ENCODE measurements at regions not wholly inside any gene's neighbourhood (a gene's known extent, or its start where the extent isn't known, plus 50 kb on each side); places are given as distances from the start of the nearest gene placed in this dataset.

DNA sequence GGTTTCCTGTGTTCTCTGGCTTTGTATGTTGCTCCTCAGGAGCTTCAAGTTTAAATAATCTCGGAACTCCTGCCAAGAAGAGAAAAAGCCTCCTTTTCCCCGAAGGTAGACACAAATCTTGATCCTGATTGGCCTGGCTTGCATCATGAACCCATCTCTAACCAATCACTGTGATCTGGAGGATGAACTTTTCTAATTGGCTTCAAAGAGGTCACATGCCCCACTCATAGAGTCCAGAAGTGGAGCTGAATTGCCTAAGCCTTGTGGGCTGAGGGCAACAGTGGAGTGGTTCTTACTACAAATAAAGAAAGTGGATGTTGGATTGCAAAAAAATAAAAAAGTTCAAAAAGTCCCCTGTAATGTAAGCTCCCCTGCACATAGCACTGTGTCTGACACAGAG, 245.9 kb downstream of the MID1IP1 start:
- no peaks in the 10 kb centered on the region for H3K9me2 ChIP-seq
- POLR2A ChIA-PET: no interaction called here
- 21% methylated on average over 2 of the region's 2 CpGs for whole genome bisulfite sequencing (ENCODE audit: low lambda C conversion rate)
- no peaks in the 10 kb centered on the region for H3K9me3 ChIP-seq
- TF ChIP-seq SMC3 (IDR thresholded peaks at IDR 0.05; ENCODE audit: low read depth, low read length): no peak
- TF ChIP-seq, protein P1, sequence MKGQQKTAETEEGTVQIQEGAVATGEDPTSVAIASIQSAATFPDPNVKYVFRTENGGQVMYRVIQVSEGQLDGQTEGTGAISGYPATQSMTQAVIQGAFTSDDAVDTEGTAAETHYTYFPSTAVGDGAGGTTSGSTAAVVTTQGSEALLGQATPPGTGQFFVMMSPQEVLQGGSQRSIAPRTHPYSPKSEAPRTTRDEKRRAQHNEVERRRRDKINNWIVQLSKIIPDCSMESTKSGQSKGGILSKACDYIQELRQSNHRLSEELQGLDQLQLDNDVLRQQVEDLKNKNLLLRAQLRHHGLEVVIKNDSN (IDR thresholded peaks at IDR 0.05; ENCODE audit: borderline replicate concordance, low read depth): no peak
- TF ChIP-seq, protein P2, sequence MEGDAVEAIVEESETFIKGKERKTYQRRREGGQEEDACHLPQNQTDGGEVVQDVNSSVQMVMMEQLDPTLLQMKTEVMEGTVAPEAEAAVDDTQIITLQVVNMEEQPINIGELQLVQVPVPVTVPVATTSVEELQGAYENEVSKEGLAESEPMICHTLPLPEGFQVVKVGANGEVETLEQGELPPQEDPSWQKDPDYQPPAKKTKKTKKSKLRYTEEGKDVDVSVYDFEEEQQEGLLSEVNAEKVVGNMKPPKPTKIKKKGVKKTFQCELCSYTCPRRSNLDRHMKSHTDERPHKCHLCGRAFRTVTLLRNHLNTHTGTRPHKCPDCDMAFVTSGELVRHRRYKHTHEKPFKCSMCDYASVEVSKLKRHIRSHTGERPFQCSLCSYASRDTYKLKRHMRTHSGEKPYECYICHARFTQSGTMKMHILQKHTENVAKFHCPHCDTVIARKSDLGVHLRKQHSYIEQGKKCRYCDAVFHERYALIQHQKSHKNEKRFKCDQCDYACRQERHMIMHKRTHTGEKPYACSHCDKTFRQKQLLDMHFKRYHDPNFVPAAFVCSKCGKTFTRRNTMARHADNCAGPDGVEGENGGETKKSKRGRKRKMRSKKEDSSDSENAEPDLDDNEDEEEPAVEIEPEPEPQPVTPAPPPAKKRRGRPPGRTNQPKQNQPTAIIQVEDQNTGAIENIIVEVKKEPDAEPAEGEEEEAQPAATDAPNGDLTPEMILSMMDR (IDR thresholded peaks at IDR 0.05): no peak
- TF ChIP-seq FOXM1 (IDR thresholded peaks at IDR 0.05; ENCODE audit: low read depth): no peak
- TF ChIP-seq JUND (IDR thresholded peaks at IDR 0.05): no peak
- TF ChIP-seq RFX5 (IDR thresholded peaks at IDR 0.05; ENCODE audit: low read length): no peak
- TF ChIP-seq ELF1 (IDR thresholded peaks at IDR 0.05): no peak
- no peaks in the 10 kb centered on the region for H3K79me2 ChIP-seq (ENCODE audit: insufficient read depth)
- no peak overlapping the region for H3K9ac ChIP-seq
- H3K36me3 ChIP-seq (replicated peaks in 1 of 2; ENCODE audit: control insufficient read depth in 1 of 2, insufficient read depth in 2 of 2, low read length in 1 of 2): no peaks in the 10 kb centered on the region
- no peak overlapping the region for H3K4me3 ChIP-seq (ENCODE audit: low read depth in 2 of 2, low read length in 1 of 2)
- no peak overlapping the region for H2AFZ ChIP-seq (ENCODE audit: low read depth)
- H3F3A ChIP-seq (replicated peaks; ENCODE audit: insufficient read depth): no peaks in the 10 kb centered on the region
- no peak overlapping the region for H3K4me2 ChIP-seq
- no peaks in the 10 kb centered on the region for H4K20me1 ChIP-seq (ENCODE audit: insufficient read depth)
- CTCF ChIA-PET: interaction anchor here (1.0 to 1.1 kb wide), 2 partner anchors 18 to 61 kb away, joined by 3 read pairs; no protein-coding TSS in a partner anchor
- H3K27me3 ChIP-seq (ENCODE audit: insufficient read depth): no peaks in the 10 kb centered on the region
- H3K4me1 ChIP-seq (ENCODE audit: control insufficient read depth in 1 of 2, insufficient read depth in 2 of 2, low read depth in 1 of 2, low read length in 1 of 2): no peaks in the 10 kb centered on the region
- no peak overlapping the region for H3K27ac ChIP-seq (ENCODE audit: low read depth in 2 of 2, low read length in 1 of 2)
- DNase-seq: no peak

DNA sequence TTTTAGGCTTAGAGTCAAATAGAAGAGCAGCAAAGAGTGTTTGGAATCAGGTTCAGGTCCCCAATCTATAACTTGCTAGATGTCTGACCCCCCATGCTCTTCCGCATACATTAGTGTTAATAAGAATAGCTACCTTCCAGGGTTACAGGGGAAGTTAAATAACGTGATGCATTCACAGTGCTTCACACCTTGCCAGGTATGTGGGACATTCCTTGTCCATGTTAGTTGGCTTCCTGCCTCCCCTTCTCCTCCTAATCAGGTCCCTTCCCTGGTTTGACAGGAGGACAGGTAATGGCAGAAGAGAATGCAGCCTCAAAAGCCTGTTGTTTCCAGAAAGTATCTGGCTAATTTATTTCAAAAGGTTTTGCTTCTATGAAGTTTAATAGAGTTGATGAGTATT, 248.7 kb downstream of the MID1IP1 start:
- WGBS (ENCODE audit: low lambda C conversion rate): 31% methylated on average over 2 of the region's 2 CpGs
- POLR2A ChIA-PET: no interaction called here

More for the DNA sequence above, 248.7 kb downstream of the MID1IP1 start:
- no peaks in the 10 kb centered on the region for H3K9me2 ChIP-seq
- no peaks in the 10 kb centered on the region for H3K27me3 ChIP-seq (ENCODE audit: insufficient read depth)
- H3K4me3 ChIP-seq (ENCODE audit: low read depth in 2 of 2, low read length in 1 of 2): no peak overlapping the region
- CTCF ChIA-PET: no interaction called here
- TF ChIP-seq TAF1 (IDR thresholded peaks at IDR 0.05; ENCODE audit: borderline replicate concordance, low read depth, low read length) (no peak), FOSL2 (IDR thresholded peaks at IDR 0.05; ENCODE audit: borderline replicate concordance, low read depth) (no peak), TCF12 (IDR thresholded peaks at IDR 0.05) (no peak), RXRA (IDR thresholded peaks at IDR 0.05; ENCODE audit: borderline replicate concordance, low read depth) (no peak), TEAD4 (IDR thresholded peaks at IDR 0.05; ENCODE audit: borderline replicate concordance, insufficient read depth) (no peak), ELF1 (IDR thresholded peaks at IDR 0.05) (no peak), RFX5 (IDR thresholded peaks at IDR 0.05; ENCODE audit: low read length) (no peak), CHD2 (IDR thresholded peaks at IDR 0.05; ENCODE audit: low read length, partially characterized antibody) (no peak), EZH2phosphoT487 (IDR thresholded peaks at IDR 0.05; ENCODE audit: borderline replicate concordance, low read depth) (no peak), EP300 (IDR thresholded peaks at IDR 0.05; ENCODE audit: borderline replicate concordance in 1 of 2, low read depth in 1 of 2, low read length in 1 of 2) (no peak), SIN3A (IDR thresholded peaks at IDR 0.05; ENCODE audit: borderline replicate concordance, low read depth, low read length) (no peak), GATA2 (CRISPR knock-in tag; IDR thresholded peaks at IDR 0.05) (no peak)
- TF ChIP-seq, protein P3, sequence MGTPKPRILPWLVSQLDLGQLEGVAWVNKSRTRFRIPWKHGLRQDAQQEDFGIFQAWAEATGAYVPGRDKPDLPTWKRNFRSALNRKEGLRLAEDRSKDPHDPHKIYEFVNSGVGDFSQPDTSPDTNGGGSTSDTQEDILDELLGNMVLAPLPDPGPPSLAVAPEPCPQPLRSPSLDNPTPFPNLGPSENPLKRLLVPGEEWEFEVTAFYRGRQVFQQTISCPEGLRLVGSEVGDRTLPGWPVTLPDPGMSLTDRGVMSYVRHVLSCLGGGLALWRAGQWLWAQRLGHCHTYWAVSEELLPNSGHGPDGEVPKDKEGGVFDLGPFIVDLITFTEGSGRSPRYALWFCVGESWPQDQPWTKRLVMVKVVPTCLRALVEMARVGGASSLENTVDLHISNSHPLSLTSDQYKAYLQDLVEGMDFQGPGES (IDR thresholded peaks at IDR 0.05; ENCODE audit: low read depth, low read length): no peak
- H3K27ac ChIP-seq (ENCODE audit: low read depth in 2 of 2, low read length in 1 of 2): no peak overlapping the region
- H3K9ac ChIP-seq: no peak overlapping the region
- no peak overlapping the region for H2AFZ ChIP-seq (ENCODE audit: low read depth)
- H3K4me1 ChIP-seq (ENCODE audit: control insufficient read depth in 1 of 2, insufficient read depth in 2 of 2, low read depth in 1 of 2, low read length in 1 of 2): no peaks in the 10 kb centered on the region
- no peaks in the 10 kb centered on the region for H3K36me3 ChIP-seq (replicated peaks in 1 of 2; ENCODE audit: control insufficient read depth in 1 of 2, insufficient read depth in 2 of 2, low read length in 1 of 2)
- no peaks in the 10 kb centered on the region for H3K9me3 ChIP-seq
- no peak overlapping the region for H3K4me2 ChIP-seq
- no peak for DNase-seq
- H3F3A ChIP-seq (replicated peaks; ENCODE audit: insufficient read depth): no peaks in the 10 kb centered on the region
- H3K79me2 ChIP-seq (ENCODE audit: insufficient read depth): no peaks in the 10 kb centered on the region
- H4K20me1 ChIP-seq (ENCODE audit: insufficient read depth): no peaks in the 10 kb centered on the region
